Erythroblast (primary cell): ENCODE measurements at regions not wholly inside any gene's neighbourhood (a gene's known extent, or its start where the extent isn't known, plus 50 kb on each side); places are given as distances from the start of the nearest gene placed in this dataset.

ENCODE experiments used
- DNase-seq, 2 experiments: peaks; one replicate each; lab custom pipeline; 2025; lab: John Stamatoyannopoulos, UW
- GATA1 ChIP-seq: IDR thresholded peaks from 2 replicates; pipeline ENCODE4 v1.6.1; 2011; ENCODE audit warnings: low read depth, mild to moderate bottlenecking, control low read depth, low read length, moderate library complexity
- POLR2A ChIP-seq: IDR thresholded peaks from 2 replicates; pipeline ENCODE4 v1.6.1; 2011; ENCODE audit warnings: mild to moderate bottlenecking, low read length

- no peak for TF ChIP-seq GATA1
- no peak for TF ChIP-seq POLR2A
- no peak for DNase-seq
These were observed 230.8 kb upstream of the NAV3 start for GRCh38 chr12:77599782-77600467.

GRCh38 chr12:77594366-77594765, 236.3 kb upstream of the NAV3 start:
- TF ChIP-seq POLR2A = no peak
- TF ChIP-seq GATA1 = no peak
- no peak for DNase-seq

- DNase-seq = no peak
- no peak for TF ChIP-seq GATA1
- no peak for TF ChIP-seq POLR2A
These were observed 237.9 kb upstream of the NAV3 start for GRCh38 chr12:77592836-77593235.

GRCh38 chr12:77591959-77592743, 238.5 kb upstream of the NAV3 start:
- DNase-seq = no peak

GRCh38 chr12:77590306-77590705, 240.4 kb upstream of the NAV3 start:
- no peak for TF ChIP-seq GATA1
- no peak for TF ChIP-seq POLR2A

More at GRCh38 chr12:77591959-77592743, 238.5 kb upstream of the NAV3 start:
- TF ChIP-seq GATA1 (no peak), POLR2A (no peak)

GRCh38 chr12:77584860-77585259, 245.8 kb upstream of the NAV3 start:
- no peak for TF ChIP-seq POLR2A
- TF ChIP-seq GATA1 = no peak
- no peak for DNase-seq

More at GRCh38 chr12:77590306-77590705, 240.4 kb upstream of the NAV3 start:
- DNase-seq = no peak

GRCh38 chr12:77578466-77579220, 252.1 kb upstream of the NAV3 start:
- TF ChIP-seq GATA1 (no peak), POLR2A (no peak)
- no peak for DNase-seq

GRCh38 chr12:77577791-77578190, 252.9 kb upstream of the NAV3 start:
- TF ChIP-seq POLR2A (no peak), GATA1 (no peak)
- no peak for DNase-seq

- TF ChIP-seq GATA1 = no peak
- no peak for TF ChIP-seq POLR2A
- no peak for DNase-seq
These were observed 255.2 kb upstream of the NAV3 start for GRCh38 chr12:77575376-77575919.

GRCh38 chr12:77572371-77572770, 258.3 kb upstream of the NAV3 start:
- no peak for DNase-seq
- TF ChIP-seq GATA1 (no peak), POLR2A (no peak)

- no peak for DNase-seq
- TF ChIP-seq GATA1 (no peak), POLR2A (no peak)
These were observed 258.9 kb upstream of the NAV3 start for GRCh38 chr12:77571768-77572167.

- DNase-seq = no peak
- no peak for TF ChIP-seq GATA1
- no peak for TF ChIP-seq POLR2A
These were observed 259.6 kb upstream of the NAV3 start for GRCh38 chr12:77571127-77571526.

- DNase-seq = no peak
- no peak for TF ChIP-seq GATA1
- TF ChIP-seq POLR2A = no peak
These were observed 260.8 kb upstream of the NAV3 start for GRCh38 chr12:77569876-77570275.
